ENCODE measurements at regions not wholly inside any gene's neighbourhood (a gene's known extent, or its start where the extent isn't known, plus 50 kb on each side); places are given as distances from the start of the nearest gene placed in this dataset.
"Not testable (repeated sequence)": the region's sequence is repeated elsewhere in the genome, so short reads cannot be mapped to it uniquely, and the experiment has no call there.

GRCh38 chr1:219414250-219414649 is 198.7 kb downstream of the ZC3H11B start:
- H2AFZ ChIP-seq (ENCODE audit: low read length): no peak overlapping the region
- no peaks in the 10 kb centered on the region for H3K79me2 ChIP-seq (ENCODE audit: insufficient read depth, low read depth, low read length)
- no peak overlapping the region for H3K4me3 ChIP-seq (ENCODE audit: low read depth, low read length, poor library complexity, severe bottlenecking)
- H3K9me3 ChIP-seq (ENCODE audit: low read length): no peaks in the 10 kb centered on the region
- H3K36me3 ChIP-seq (ENCODE audit: insufficient read depth, low read length): no peaks in the 10 kb centered on the region
- POLR2A ChIA-PET: no interaction called here
- CTCF ChIA-PET (ENCODE audit: unreplicated experiment): no interaction called here
- no TSS peak for BruUV-seq (replicated peaks)
- no peak for TF ChIP-seq EZH2phosphoT487 (IDR thresholded peaks at IDR 0.05; ENCODE audit: borderline replicate concordance, low read depth, low read length)
- no peak for TF ChIP-seq CTCF (conservative IDR thresholded peaks at IDR 0.05; ENCODE audit: low read length)
- no peak for DNase-seq (ENCODE audit: low spot score)
- H3K4me1 ChIP-seq (ENCODE audit: insufficient read depth, low read length, poor library complexity, severe bottlenecking): no peaks in the 10 kb centered on the region
- no peak overlapping the region for H3K27ac ChIP-seq (ENCODE audit: low read depth, low read length, poor library complexity, severe bottlenecking)
- intact Hi-C loops (cut with micrococcal nuclease; ENCODE audit: unreplicated experiment): no loop called here
- H3K9me2 ChIP-seq (ENCODE audit: insufficient read depth, low read length): no peaks in the 10 kb centered on the region
- no peaks in the 10 kb centered on the region for H4K20me1 ChIP-seq (ENCODE audit: insufficient read depth, low read length)
- no peak overlapping the region for H3K4me2 ChIP-seq (ENCODE audit: low read length)

- Histone ChIP-seq H3K4me2 (ENCODE audit: low read length) (no peak overlapping the region), H3K9me3 (ENCODE audit: low read length) (no peaks in the 10 kb centered on the region), H3K27ac (ENCODE audit: low read depth, low read length, poor library complexity, severe bottlenecking) (no peak overlapping the region), H3K4me1 (ENCODE audit: insufficient read depth, low read length, poor library complexity, severe bottlenecking) (no peaks in the 10 kb centered on the region), H3K4me3 (ENCODE audit: low read depth, low read length, poor library complexity, severe bottlenecking) (no peak overlapping the region), H3K79me2 (ENCODE audit: insufficient read depth, low read depth, low read length) (no peaks in the 10 kb centered on the region), H4K20me1 (ENCODE audit: insufficient read depth, low read length) (no peaks in the 10 kb centered on the region), H3K36me3 (ENCODE audit: insufficient read depth, low read length) (no peaks in the 10 kb centered on the region), H2AFZ (ENCODE audit: low read length) (no peak overlapping the region), H3K9me2 (ENCODE audit: insufficient read depth, low read length) (no peaks in the 10 kb centered on the region)
- no TSS peak for BruUV-seq (replicated peaks)
- CTCF ChIA-PET (ENCODE audit: unreplicated experiment): no interaction called here
- POLR2A ChIA-PET: no interaction called here
- no peak for DNase-seq (ENCODE audit: low spot score)
- TF ChIP-seq CTCF (conservative IDR thresholded peaks at IDR 0.05; ENCODE audit: low read length) (no peak), EZH2phosphoT487 (IDR thresholded peaks at IDR 0.05; ENCODE audit: borderline replicate concordance, low read depth, low read length) (no peak)
- intact Hi-C loops (cut with micrococcal nuclease; ENCODE audit: unreplicated experiment): no loop called here
Observed at GRCh38 chr1:219413536-219413935, 199.4 kb downstream of the ZC3H11B start.

DNA sequence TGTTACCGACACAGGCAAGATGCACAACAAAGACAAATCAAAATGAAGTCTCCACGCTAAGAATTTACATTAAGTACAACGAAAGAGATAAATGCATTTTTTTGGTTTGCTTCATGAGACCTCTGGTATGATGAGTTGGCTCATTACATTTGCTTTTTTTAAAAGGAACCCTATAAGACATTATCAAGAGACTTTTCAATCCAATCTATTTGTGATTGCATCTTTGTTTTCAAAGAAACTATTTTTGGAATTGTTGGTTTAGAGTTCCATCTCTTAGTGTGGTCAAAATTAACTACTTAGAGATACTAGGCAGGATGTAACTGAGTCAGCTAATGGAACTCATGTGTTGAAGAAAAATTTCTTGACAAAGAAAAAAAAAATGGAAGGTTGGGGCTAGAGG is 200.1 kb downstream of the ZC3H11B start:
- intact Hi-C loops (cut with micrococcal nuclease; ENCODE audit: unreplicated experiment): no loop called here
- Histone ChIP-seq H4K20me1 (ENCODE audit: insufficient read depth, low read length) (no peaks in the 10 kb centered on the region), H3K4me1 (ENCODE audit: insufficient read depth, low read length, poor library complexity, severe bottlenecking) (no peaks in the 10 kb centered on the region), H2AFZ (ENCODE audit: low read length) (no peak overlapping the region), H3K4me3 (ENCODE audit: low read depth, low read length, poor library complexity, severe bottlenecking) (no peak overlapping the region), H3K36me3 (ENCODE audit: insufficient read depth, low read length) (no peaks in the 10 kb centered on the region), H3K9me2 (ENCODE audit: insufficient read depth, low read length) (no peaks in the 10 kb centered on the region), H3K9me3 (ENCODE audit: low read length) (no peaks in the 10 kb centered on the region), H3K27ac (ENCODE audit: low read depth, low read length, poor library complexity, severe bottlenecking) (no peak overlapping the region), H3K4me2 (ENCODE audit: low read length) (no peak overlapping the region), H3K79me2 (ENCODE audit: insufficient read depth, low read depth, low read length) (no peaks in the 10 kb centered on the region)
- POLR2A ChIA-PET: interaction anchor here (0.7 kb wide), 1 partner anchor 557 kb away, joined by 3 read pairs; no protein-coding TSS in a partner anchor
- BruUV-seq (replicated peaks): no TSS peak
- DNase-seq (ENCODE audit: low spot score): no peak
- CTCF ChIA-PET (ENCODE audit: unreplicated experiment): no interaction called here
- no peak for TF ChIP-seq CTCF (conservative IDR thresholded peaks at IDR 0.05; ENCODE audit: low read length)
- TF ChIP-seq EZH2phosphoT487 (IDR thresholded peaks at IDR 0.05; ENCODE audit: borderline replicate concordance, low read depth, low read length): no peak

GRCh38 chr1:219410721-219411120 is 202.2 kb downstream of the ZC3H11B start:
- H3K4me1 ChIP-seq (ENCODE audit: insufficient read depth, low read length, poor library complexity, severe bottlenecking); H3K36me3 ChIP-seq (ENCODE audit: insufficient read depth, low read length); H3K9me3 ChIP-seq (ENCODE audit: low read length); DNase-seq (ENCODE audit: low spot score); CTCF ChIA-PET (ENCODE audit: unreplicated experiment); BruUV-seq (replicated peaks); H4K20me1 ChIP-seq (ENCODE audit: insufficient read depth, low read length); H3K4me2 ChIP-seq (ENCODE audit: low read length); H3K79me2 ChIP-seq (ENCODE audit: insufficient read depth, low read depth, low read length); intact Hi-C loops (cut with micrococcal nuclease; ENCODE audit: unreplicated experiment); H3K9me2 ChIP-seq (ENCODE audit: insufficient read depth, low read length); H2AFZ ChIP-seq (ENCODE audit: low read length); H3K4me3 ChIP-seq (ENCODE audit: low read depth, low read length, poor library complexity, severe bottlenecking); H3K27ac ChIP-seq (ENCODE audit: low read depth, low read length, poor library complexity, severe bottlenecking): not testable (repeated sequence)
- POLR2A ChIA-PET: interaction anchor here (0.6 kb wide), 1 partner anchor 439 kb away, joined by 3 read pairs; no protein-coding TSS in a partner anchor
